ENCODE measurements at regions not wholly inside any gene's neighbourhood (a gene's known extent, or its start where the extent isn't known, plus 50 kb on each side); places are given as distances from the start of the nearest gene placed in this dataset.
"Not testable (repeated sequence)": the region's sequence is repeated elsewhere in the genome, so short reads cannot be mapped to it uniquely, and the experiment has no call there.

- not testable (repeated sequence) for ATAC-seq
Measured at GRCh38 chr1:146487555-146487954, 258.7 kb upstream of the NOTCH2NLA start.

- not testable (repeated sequence) for ATAC-seq
Measured at GRCh38 chr1:146487155-146487554, 258.3 kb upstream of the NOTCH2NLA start.

GRCh38 chr1:146486300-146487014 is 257.6 kb upstream of the NOTCH2NLA start:
- ATAC-seq = not testable (repeated sequence)

GRCh38 chr1:146484195-146484594 is 255.4 kb upstream of the NOTCH2NLA start:
- not testable (repeated sequence) for ATAC-seq

- ATAC-seq = not testable (repeated sequence)
Measured at GRCh38 chr1:146479188-146479587, 250.4 kb upstream of the NOTCH2NLA start.

GRCh38 chr1:146478125-146478720 is 249.4 kb upstream of the NOTCH2NLA start:
- peak; percentile 95 for TF ChIP-seq ZNF70 (CRISPR knock-in tag; IDR thresholded peaks at IDR 0.05)

GRCh38 chr1:146475086-146475485 is 246.3 kb upstream of the NOTCH2NLA start:
- ATAC-seq = not testable (repeated sequence)

More at GRCh38 chr1:146478125-146478720, 249.4 kb upstream of the NOTCH2NLA start:
- peak; percentile 96 for ATAC-seq

GRCh38 chr1:146474216-146474615 is 245.4 kb upstream of the NOTCH2NLA start:
- not testable (repeated sequence) for ATAC-seq

GRCh38 chr1:146472192-146472861 is 243.5 kb upstream of the NOTCH2NLA start:
- peak; percentile 100 for ATAC-seq

GRCh38 chr1:146459939-146460338 is 231.1 kb upstream of the NOTCH2NLA start:
- not testable (repeated sequence) for ATAC-seq

- ATAC-seq = not testable (repeated sequence)
Measured at GRCh38 chr1:146459308-146459707, 230.5 kb upstream of the NOTCH2NLA start.

- peak; percentile 71 for ATAC-seq
Measured at GRCh38 chr1:146448877-146449246, 220.0 kb upstream of the NOTCH2NLA start.

GRCh38 chr1:146448212-146448876 is 219.5 kb upstream of the NOTCH2NLA start:
- ATAC-seq = peak; percentile 95

- ATAC-seq = not testable (repeated sequence)
Measured at GRCh38 chr1:146443871-146444222, 215.0 kb upstream of the NOTCH2NLA start.

GRCh38 chr1:146443088-146443870 is 214.5 kb upstream of the NOTCH2NLA start:
- ATAC-seq = not testable (repeated sequence)

- not testable (repeated sequence) for ATAC-seq
Measured at GRCh38 chr1:146438543-146438942, 209.7 kb upstream of the NOTCH2NLA start.

GRCh38 chr1:146416642-146417041 is 187.8 kb upstream of the NOTCH2NLA start:
- not testable (repeated sequence) for ATAC-seq

- ATAC-seq = not testable (repeated sequence)
Measured at GRCh38 chr1:146415017-146415416, 186.2 kb upstream of the NOTCH2NLA start.

- ATAC-seq = not testable (repeated sequence)
Measured at GRCh38 chr1:146413911-146414310, 185.1 kb upstream of the NOTCH2NLA start.

GRCh38 chr1:146411923-146412322 is 183.1 kb upstream of the NOTCH2NLA start:
- ATAC-seq = not testable (repeated sequence)
